ACC112 (cell line): ENCODE measurements at regions not wholly inside any gene's neighbourhood (a gene's known extent, or its start where the extent isn't known, plus 50 kb on each side); places are given as distances from the start of the nearest gene placed in this dataset.

Experiments used
- H2AFZ ChIP-seq: fragments of 200-600 bp; sonication (generic); one replicate; pipeline ENCODE4 v1.6.0; 2017; ENCODE audit warnings: antibody characterized with exemption, low read length; ENCODE audit not compliant: unreplicated experiment
- H3K27ac ChIP-seq: fragments of 200-600 bp; sonication (generic); 2 replicates; pipeline ENCODE4 v1.5.1; 2014; ENCODE audit warnings: low read depth, mild to moderate bottlenecking, antibody characterized with exemption, low read length, moderate library complexity
- H3K27me3 ChIP-seq: fragments of 200-600 bp; sonication (generic); 2 replicates; pipeline ENCODE4 v1.6.1; 2014; ENCODE audit warnings: mild to moderate bottlenecking, antibody characterized with exemption, low read length, moderate library complexity, mixed read lengths; ENCODE audit not compliant: insufficient read depth
- H3K36me3 ChIP-seq: fragments of 200-600 bp; sonication (generic); 2 replicates; pipeline ENCODE4 v1.6.1; 2016; ENCODE audit warnings: mild to moderate bottlenecking, antibody characterized with exemption, low read length, moderate library complexity, mixed read lengths; ENCODE audit not compliant: insufficient read depth
- H3K4me1 ChIP-seq: fragments of 200-600 bp; sonication (generic); one replicate; pipeline ENCODE4 v1.6.1; 2016; ENCODE audit warnings: low read length, mixed read lengths; ENCODE audit not compliant: insufficient read depth, unreplicated experiment, control insufficient read depth
- H3K4me3 ChIP-seq: fragments of 200-600 bp; sonication (generic); 2 replicates; pipeline ENCODE4 v1.5.1; 2014; ENCODE audit warnings: mild to moderate bottlenecking, low read depth, low read length
- H3K79me2 ChIP-seq: fragments of 200-600 bp; sonication (generic); one replicate; pipeline ENCODE4 v1.6.0; 2016; ENCODE audit warnings: low read length; ENCODE audit not compliant: control insufficient read depth, unreplicated experiment, insufficient read depth

DNA sequence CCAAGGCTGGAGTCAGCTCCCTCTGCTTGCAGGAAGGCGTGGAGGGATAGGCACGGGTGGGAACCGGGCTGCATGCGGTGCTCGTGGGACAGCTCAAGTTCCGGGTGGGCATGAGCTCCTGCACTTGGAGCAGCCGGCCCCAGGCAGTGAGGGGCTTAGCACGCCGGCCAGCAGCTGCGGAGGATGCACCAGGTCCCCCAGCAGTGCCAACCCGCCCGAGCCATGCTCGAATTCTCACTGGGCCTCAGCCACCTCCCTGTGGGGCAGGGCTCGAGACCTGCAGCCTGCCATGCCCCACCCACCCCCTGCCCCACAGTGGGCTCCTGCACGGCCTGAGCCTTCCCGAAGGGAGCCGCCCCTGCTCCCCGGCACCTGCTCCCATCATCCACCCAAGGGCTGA lies 1501.8 kb downstream of the AACS start:
- Histone ChIP-seq H3K27me3 (no peaks in the 10 kb centered on the region), H3K4me1 (no peaks in the 10 kb centered on the region), H2AFZ (no peak overlapping the region), H3K79me2 (no peaks in the 10 kb centered on the region), H3K27ac (no peak overlapping the region), H3K36me3 (no peaks in the 10 kb centered on the region), H3K4me3 (no peak overlapping the region)

DNA sequence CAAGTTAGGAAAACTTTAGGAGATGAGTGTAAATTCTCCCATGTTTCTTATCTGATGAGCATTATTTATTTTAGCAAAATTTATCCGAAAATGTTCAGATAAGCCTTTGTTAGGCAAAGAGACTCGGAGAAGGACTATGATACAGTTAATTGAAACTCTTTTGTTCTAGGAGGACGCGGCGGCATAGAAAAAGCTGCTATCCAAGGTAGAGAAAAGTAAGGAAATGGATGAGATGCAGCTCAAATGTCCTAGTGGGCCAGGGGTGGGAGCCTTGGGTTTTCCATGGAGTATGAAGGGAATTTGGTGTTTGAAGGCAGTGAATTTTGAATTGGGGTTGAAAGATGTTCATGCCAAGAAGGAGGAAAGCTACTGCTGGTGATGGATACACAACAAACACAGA lies 1504.5 kb downstream of the AACS start:
- Histone ChIP-seq H3K4me1 (no peaks in the 10 kb centered on the region), H3K36me3 (no peaks in the 10 kb centered on the region), H3K79me2 (no peaks in the 10 kb centered on the region), H3K27ac (no peak overlapping the region), H3K27me3 (no peaks in the 10 kb centered on the region), H2AFZ (no peak overlapping the region), H3K4me3 (no peak overlapping the region)

GRCh38 chr12:126570566-126570965 lies 1505.3 kb downstream of the AACS start:
- no peaks in the 10 kb centered on the region for H3K36me3 ChIP-seq
- no peaks in the 10 kb centered on the region for H3K27me3 ChIP-seq
- no peak overlapping the region for H2AFZ ChIP-seq
- H3K4me1 ChIP-seq: no peaks in the 10 kb centered on the region
- H3K79me2 ChIP-seq: no peaks in the 10 kb centered on the region
- H3K4me3 ChIP-seq: no peak overlapping the region
- no peak overlapping the region for H3K27ac ChIP-seq

- Histone ChIP-seq H3K27ac (no peak overlapping the region), H3K36me3 (no peaks in the 10 kb centered on the region), H3K27me3 (no peaks in the 10 kb centered on the region), H2AFZ (no peak overlapping the region), H3K4me3 (no peak overlapping the region), H3K4me1 (no peaks in the 10 kb centered on the region), H3K79me2 (no peaks in the 10 kb centered on the region)
These were observed 1506.9 kb downstream of the AACS start for GRCh38 chr12:126572170-126572569.

DNA sequence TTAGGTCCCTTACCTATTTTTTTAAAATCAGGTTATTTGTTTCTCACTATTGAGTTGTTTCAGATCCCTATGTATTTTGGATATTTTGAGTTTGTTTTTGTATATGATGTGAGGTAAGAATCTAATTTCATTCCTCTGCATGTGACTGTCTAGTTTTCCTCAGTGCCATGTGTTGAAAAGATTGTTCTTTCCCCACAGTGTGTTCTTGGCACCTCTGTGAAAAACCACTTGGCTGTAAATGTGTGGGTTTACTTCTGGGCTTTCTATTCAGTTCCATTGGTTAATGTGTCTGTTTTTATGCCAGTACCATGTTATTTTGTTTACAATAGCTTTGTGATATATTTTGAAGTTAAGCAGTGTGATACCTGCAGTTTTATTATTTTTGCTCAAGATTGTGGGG lies 1516.4 kb downstream of the AACS start:
- H3K27me3 ChIP-seq: no peaks in the 10 kb centered on the region
- no peak overlapping the region for H3K27ac ChIP-seq
- no peaks in the 10 kb centered on the region for H3K36me3 ChIP-seq
- H2AFZ ChIP-seq: no peak overlapping the region
- peaks cover 4% of the 10 kb centered on the region for H3K4me1 ChIP-seq
- no peaks in the 10 kb centered on the region for H3K79me2 ChIP-seq
- H3K4me3 ChIP-seq: no peak overlapping the region

- Histone ChIP-seq H3K36me3 (no peaks in the 10 kb centered on the region), H3K4me1 (peaks cover 4% of the 10 kb centered on the region), H3K4me3 (no peak overlapping the region), H3K27me3 (no peaks in the 10 kb centered on the region), H3K27ac (no peak overlapping the region), H2AFZ (no peak overlapping the region), H3K79me2 (no peaks in the 10 kb centered on the region)
These were observed 1517.0 kb downstream of the AACS start for GRCh38 chr12:126582231-126582630.

- H3K4me3 ChIP-seq: no peak overlapping the region
- no peaks in the 10 kb centered on the region for H3K4me1 ChIP-seq
- H3K27me3 ChIP-seq: no peaks in the 10 kb centered on the region
- no peaks in the 10 kb centered on the region for H3K36me3 ChIP-seq
- H3K27ac ChIP-seq: no peak overlapping the region
- no peak overlapping the region for H2AFZ ChIP-seq
- H3K79me2 ChIP-seq: no peaks in the 10 kb centered on the region
These were observed 1523.5 kb downstream of the AACS start for GRCh38 chr12:126588586-126589249.

DNA sequence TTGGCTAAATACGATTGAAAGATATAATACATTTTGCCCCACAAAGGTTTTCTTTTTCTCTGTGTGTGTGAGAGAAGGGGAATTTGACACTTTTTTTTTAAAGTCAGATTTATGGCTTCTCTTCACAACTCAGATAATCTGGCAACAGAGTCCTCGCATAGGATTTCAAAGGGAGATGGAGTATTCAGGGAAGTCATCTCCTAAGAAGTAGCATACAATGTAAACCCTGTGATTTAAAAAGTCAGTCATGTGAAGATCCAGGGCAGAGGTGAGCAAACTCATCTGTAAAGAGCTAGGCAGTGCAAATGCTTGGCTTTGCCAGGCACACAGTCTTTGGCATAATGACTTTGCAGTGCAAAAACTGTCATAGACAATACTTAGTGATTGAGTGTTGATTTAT lies 1526.3 kb downstream of the AACS start:
- Histone ChIP-seq H3K4me1 (no peaks in the 10 kb centered on the region), H3K27ac (no peak overlapping the region), H3K27me3 (no peaks in the 10 kb centered on the region), H2AFZ (no peak overlapping the region), H3K4me3 (no peak overlapping the region), H3K79me2 (no peaks in the 10 kb centered on the region), H3K36me3 (no peaks in the 10 kb centered on the region)

GRCh38 chr12:126601184-126602170 lies 1536.2 kb downstream of the AACS start:
- Histone ChIP-seq H3K27ac (no peak overlapping the region), H3K4me1 (no peaks in the 10 kb centered on the region), H3K79me2 (no peaks in the 10 kb centered on the region), H3K36me3 (no peaks in the 10 kb centered on the region), H3K27me3 (no peaks in the 10 kb centered on the region), H3K4me3 (no peak overlapping the region), H2AFZ (no peak overlapping the region)

DNA sequence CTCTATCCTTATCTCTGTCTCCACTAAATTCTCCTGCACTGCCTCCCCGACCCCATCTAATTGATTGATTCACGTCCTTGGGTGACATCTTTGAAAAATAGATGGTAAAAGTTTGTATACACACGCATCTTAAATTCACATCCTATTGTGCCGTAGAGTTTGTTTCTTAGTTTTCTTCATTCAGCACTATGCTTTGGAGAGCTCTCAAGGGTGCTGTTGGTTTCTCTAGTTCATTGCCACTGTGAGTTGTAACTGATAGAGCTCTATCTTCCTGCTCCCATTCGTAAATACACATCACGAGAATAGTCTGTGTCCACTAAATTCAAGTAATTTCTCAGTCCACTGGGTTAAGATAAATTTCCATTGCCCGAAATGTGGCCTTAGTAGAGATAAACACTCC lies 1537.4 kb downstream of the AACS start:
- Histone ChIP-seq H3K27me3 (no peaks in the 10 kb centered on the region), H3K4me3 (no peak overlapping the region), H2AFZ (no peak overlapping the region)

GRCh38 chr12:126607157-126607556 lies 1541.9 kb downstream of the AACS start:
- Histone ChIP-seq H2AFZ (no peak overlapping the region), H3K27ac (no peak overlapping the region), H3K4me1 (peaks cover 18% of the 10 kb centered on the region)

More for the DNA sequence above, 1537.4 kb downstream of the AACS start:
- Histone ChIP-seq H3K79me2 (no peaks in the 10 kb centered on the region), H3K4me1 (peaks cover 3% of the 10 kb centered on the region), H3K27ac (no peak overlapping the region), H3K36me3 (no peaks in the 10 kb centered on the region)

More at GRCh38 chr12:126607157-126607556, 1541.9 kb downstream of the AACS start:
- H3K79me2 ChIP-seq: no peaks in the 10 kb centered on the region
- no peaks in the 10 kb centered on the region for H3K27me3 ChIP-seq
- no peak overlapping the region for H3K4me3 ChIP-seq
- no peaks in the 10 kb centered on the region for H3K36me3 ChIP-seq
